ENCODE measurements at regions not wholly inside any gene's neighbourhood (a gene's known extent, or its start where the extent isn't known, plus 50 kb on each side); places are given as distances from the start of the nearest gene placed in this dataset.
"Not testable (repeated sequence)": the region's sequence is repeated elsewhere in the genome, so short reads cannot be mapped to it uniquely, and the experiment has no call there.

GRCh38 chr1:178651742-178652141 lies 73.3 kb upstream of the RALGPS2 start:
- ATAC-seq, result no peak
- Mint-ChIP-seq H3K4me1 (peaks cover 2% of the 10 kb centered on the region), H3K36me3 (ENCODE audit: low read depth) (no peaks in the 10 kb centered on the region), H3K27ac (no peak overlapping the region), H3K27me3 (peaks cover 28% of the 10 kb centered on the region), H3K4me3 (no peak overlapping the region)
- no peaks in the 10 kb centered on the region for H3K9me3 ChIP-seq (ENCODE audit: control insufficient read depth, low read length, poor library complexity, severe bottlenecking)
- DNase-seq, result no peak

GRCh38 chr1:178652506-178653490 lies 72.2 kb upstream of the RALGPS2 start:
- H3K4me3 Mint-ChIP-seq, result no peak overlapping the region
- no peak overlapping the region for H3K27ac Mint-ChIP-seq

GRCh38 chr1:178659789-178660208 lies 65.2 kb upstream of the RALGPS2 start:
- ATAC-seq (no peak), DNase-seq (no peak)
- Mint-ChIP-seq H3K27ac (no peak overlapping the region), H3K4me1 (no peaks in the 10 kb centered on the region), H3K27me3 (peaks cover 27% of the 10 kb centered on the region), H3K4me3 (no peak overlapping the region), H3K36me3 (ENCODE audit: low read depth) (peaks cover 3% of the 10 kb centered on the region)
- no peaks in the 10 kb centered on the region for H3K9me3 ChIP-seq (ENCODE audit: control insufficient read depth, low read length, poor library complexity, severe bottlenecking)

More at GRCh38 chr1:178652506-178653490, 72.2 kb upstream of the RALGPS2 start:
- DNase-seq, result no peak
- Mint-ChIP-seq H3K36me3 (ENCODE audit: low read depth) (no peaks in the 10 kb centered on the region), H3K4me1 (peaks cover 2% of the 10 kb centered on the region), H3K27me3 (peaks cover 28% of the 10 kb centered on the region)
- no peak for ATAC-seq
- no peaks in the 10 kb centered on the region for H3K9me3 ChIP-seq (ENCODE audit: control insufficient read depth, low read length, poor library complexity, severe bottlenecking)

- Mint-ChIP-seq H3K4me3 (no peak overlapping the region), H3K4me1 (no peaks in the 10 kb centered on the region), H3K36me3 (ENCODE audit: low read depth) (peaks cover 3% of the 10 kb centered on the region), H3K27me3 (peaks cover 27% of the 10 kb centered on the region), H3K27ac (no peak overlapping the region)
- H3K9me3 ChIP-seq (ENCODE audit: control insufficient read depth, low read length, poor library complexity, severe bottlenecking), result no peaks in the 10 kb centered on the region
- ATAC-seq (no peak), DNase-seq (no peak)
Observed at GRCh38 chr1:178660461-178660860, 64.6 kb upstream of the RALGPS2 start.

GRCh38 chr1:178664278-178664677 lies 60.8 kb upstream of the RALGPS2 start:
- ATAC-seq (peak; percentile 56), DNase-seq (no peak)
- H3K27ac Mint-ChIP-seq, result no peak overlapping the region
- no peak overlapping the region for H3K4me3 Mint-ChIP-seq
- peaks cover 28% of the 10 kb centered on the region for H3K27me3 Mint-ChIP-seq
- H3K36me3 Mint-ChIP-seq (ENCODE audit: low read depth), result peaks cover 3% of the 10 kb centered on the region
- no peaks in the 10 kb centered on the region for H3K9me3 ChIP-seq (ENCODE audit: control insufficient read depth, low read length, poor library complexity, severe bottlenecking)
- no peaks in the 10 kb centered on the region for H3K4me1 Mint-ChIP-seq

GRCh38 chr1:178665579-178665978 lies 59.5 kb upstream of the RALGPS2 start:
- H3K9me3 ChIP-seq (ENCODE audit: control insufficient read depth, low read length, poor library complexity, severe bottlenecking), result no peaks in the 10 kb centered on the region
- no peak overlapping the region for H3K27ac Mint-ChIP-seq
- no peaks in the 10 kb centered on the region for H3K4me1 Mint-ChIP-seq
- DNase-seq, result no peak
- H3K27me3 Mint-ChIP-seq, result peaks cover 19% of the 10 kb centered on the region
- no peak overlapping the region for H3K4me3 Mint-ChIP-seq
- no peak for ATAC-seq
- no peaks in the 10 kb centered on the region for H3K36me3 Mint-ChIP-seq (ENCODE audit: low read depth)

GRCh38 chr1:178666891-178667290 lies 58.2 kb upstream of the RALGPS2 start:
- not testable (repeated sequence) for ATAC-seq; H3K27ac Mint-ChIP-seq; H3K4me3 Mint-ChIP-seq; H3K9me3 ChIP-seq (ENCODE audit: control insufficient read depth, low read length, poor library complexity, severe bottlenecking); H3K36me3 Mint-ChIP-seq (ENCODE audit: low read depth); DNase-seq; H3K4me1 Mint-ChIP-seq
- H3K27me3 Mint-ChIP-seq, result peaks cover 19% of the 10 kb centered on the region

GRCh38 chr1:178672434-178672833 lies 52.6 kb upstream of the RALGPS2 start:
- no peak for DNase-seq
- H3K27me3 Mint-ChIP-seq, result peaks cover under 1% of the 10 kb centered on the region
- peaks cover 2% of the 10 kb centered on the region for H3K36me3 Mint-ChIP-seq (ENCODE audit: low read depth)
- no peak for ATAC-seq
- no peak overlapping the region for H3K4me3 Mint-ChIP-seq
- H3K9me3 ChIP-seq (ENCODE audit: control insufficient read depth, low read length, poor library complexity, severe bottlenecking), result no peaks in the 10 kb centered on the region
- H3K27ac Mint-ChIP-seq, result no peak overlapping the region
- no peaks in the 10 kb centered on the region for H3K4me1 Mint-ChIP-seq

- not testable (repeated sequence) for H3K36me3 Mint-ChIP-seq (ENCODE audit: low read depth); H3K27me3 Mint-ChIP-seq; H3K9me3 ChIP-seq (ENCODE audit: control insufficient read depth, low read length, poor library complexity, severe bottlenecking); DNase-seq; H3K4me3 Mint-ChIP-seq; H3K27ac Mint-ChIP-seq; H3K4me1 Mint-ChIP-seq; ATAC-seq
Observed at GRCh38 chr1:178674559-178674958, 50.5 kb upstream of the RALGPS2 start.

Measured in T-helper 17 cell (primary cell).